MCF 10A (cell line): ENCODE measurements at regions not wholly inside any gene's neighbourhood (a gene's known extent, or its start where the extent isn't known, plus 50 kb on each side); places are given as distances from the start of the nearest gene placed in this dataset.

Experiments
- BruUV-seq: library from RNA; stranded (reverse); fragments of 400-500 nt; replicated peaks from 2 replicates; lab custom pipeline; 2021; lab: Mats Ljungman, UMichigan
- CTCF ChIA-PET: fragments of 300-600 bp; sonication (Branson Sonifier 250); formaldehyde crosslinking; extraction: SDS; loops from one replicate; lab custom pipeline; 2021; ENCODE audit warnings: antibody characterized with exemption, inconsistent platforms; lab: Yijun Ruan, JAX
- POLR2A ChIA-PET: fragments of 300-600, 350-650 bp; sonication (Branson Sonifier 250); formaldehyde crosslinking; extraction: SDS; loops from one replicate; lab custom pipeline; 2020; ENCODE audit warnings: antibody characterized with exemption, inconsistent platforms; lab: Yijun Ruan, JAX
- DNase-seq: peaks from one replicate; pipeline ENCODE4 v3.0.0-alpha.2; 2018; ENCODE audit not compliant: unreplicated experiment
- H3K27ac Mint-ChIP-seq: one replicate; pipeline ENCODE4 v1.8.0; 2022; ENCODE audit warnings: mild to moderate bottlenecking, low read depth, mixed read lengths; ENCODE audit not compliant: unreplicated experiment
- H3K27me3 Mint-ChIP-seq: one replicate; pipeline ENCODE4 v1.8.0; 2022; ENCODE audit warnings: mixed read lengths; ENCODE audit not compliant: insufficient read depth, unreplicated experiment
- H3K36me3 Mint-ChIP-seq: one replicate; pipeline ENCODE4 v1.8.0; 2022; ENCODE audit warnings: mild to moderate bottlenecking, moderate library complexity, mixed read lengths; ENCODE audit not compliant: insufficient read depth, unreplicated experiment
- H3K4me1 Mint-ChIP-seq: one replicate; pipeline ENCODE4 v1.8.0; 2022; ENCODE audit warnings: mixed read lengths; ENCODE audit not compliant: insufficient read depth, unreplicated experiment
- H3K4me3 Mint-ChIP-seq: one replicate; pipeline ENCODE4 v1.8.0; 2022; ENCODE audit warnings: mild to moderate bottlenecking, moderate library complexity, mixed read lengths; ENCODE audit not compliant: unreplicated experiment
- H3K9me3 Mint-ChIP-seq: one replicate; pipeline ENCODE4 v1.8.0; 2022; ENCODE audit warnings: mixed read lengths; ENCODE audit not compliant: unreplicated experiment
- intact Hi-C: fragments of 100-400 bp; cut with micrococcal nuclease; formaldehyde crosslinking; loops from 2 replicates; pipeline ENCODE4 v1.14.1; 2022
- TF ChIP-seq, protein P1 (sequence below): fragments of 200-600 bp; IDR thresholded peaks from one replicate; pipeline ENCODE4 v1.8.0; 2022; ENCODE audit warnings: antibody characterized with exemption, mild to moderate bottlenecking; ENCODE audit not compliant: unreplicated experiment

GRCh38 chr16:66273644-66274334 is 92.7 kb upstream of the CDH5 start:
- Mint-ChIP-seq H3K4me1 (peaks cover 30% of the 10 kb centered on the region), H3K36me3 (no peaks in the 10 kb centered on the region), H3K27ac (no peak overlapping the region), H3K4me3 (no peak overlapping the region), H3K27me3 (no peaks in the 10 kb centered on the region), H3K9me3 (no peaks in the 10 kb centered on the region)
- no TSS peak for BruUV-seq
- ChIA-PET CTCF (interaction anchor here (0.6 to 4.8 kb wide), 13 partner anchors 11 to 1999 kb away, joined by 3 to 23 read pairs (median 4); no protein-coding TSS in a partner anchor), POLR2A (no interaction called here)
- TF ChIP-seq, protein P1, sequence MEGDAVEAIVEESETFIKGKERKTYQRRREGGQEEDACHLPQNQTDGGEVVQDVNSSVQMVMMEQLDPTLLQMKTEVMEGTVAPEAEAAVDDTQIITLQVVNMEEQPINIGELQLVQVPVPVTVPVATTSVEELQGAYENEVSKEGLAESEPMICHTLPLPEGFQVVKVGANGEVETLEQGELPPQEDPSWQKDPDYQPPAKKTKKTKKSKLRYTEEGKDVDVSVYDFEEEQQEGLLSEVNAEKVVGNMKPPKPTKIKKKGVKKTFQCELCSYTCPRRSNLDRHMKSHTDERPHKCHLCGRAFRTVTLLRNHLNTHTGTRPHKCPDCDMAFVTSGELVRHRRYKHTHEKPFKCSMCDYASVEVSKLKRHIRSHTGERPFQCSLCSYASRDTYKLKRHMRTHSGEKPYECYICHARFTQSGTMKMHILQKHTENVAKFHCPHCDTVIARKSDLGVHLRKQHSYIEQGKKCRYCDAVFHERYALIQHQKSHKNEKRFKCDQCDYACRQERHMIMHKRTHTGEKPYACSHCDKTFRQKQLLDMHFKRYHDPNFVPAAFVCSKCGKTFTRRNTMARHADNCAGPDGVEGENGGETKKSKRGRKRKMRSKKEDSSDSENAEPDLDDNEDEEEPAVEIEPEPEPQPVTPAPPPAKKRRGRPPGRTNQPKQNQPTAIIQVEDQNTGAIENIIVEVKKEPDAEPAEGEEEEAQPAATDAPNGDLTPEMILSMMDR: no peak
- intact Hi-C loops: loop anchor here (2.0 to 5.0 kb wide), 2 partner anchors 71 to 1156 kb away; no protein-coding TSS in a partner anchor
- peak; percentile 43 for DNase-seq

DNA sequence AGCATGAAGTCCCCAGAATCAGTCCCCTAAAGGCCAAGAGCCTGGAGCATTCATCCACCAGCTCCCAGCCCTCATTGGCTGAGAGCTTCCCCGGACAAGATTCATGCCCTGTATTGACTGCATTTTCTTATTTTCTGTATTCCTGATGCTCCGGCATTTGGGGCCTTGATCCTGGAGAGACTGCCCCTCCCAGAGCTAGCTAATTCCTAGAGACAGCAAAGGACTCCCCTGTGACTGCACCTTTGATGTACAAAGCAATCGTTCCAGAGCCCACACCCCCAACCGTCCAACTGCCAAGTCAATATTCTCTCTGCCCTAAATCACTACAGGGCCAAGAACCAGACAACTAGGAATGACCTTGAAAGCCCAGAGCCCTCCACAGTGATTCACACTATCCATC is 93.4 kb upstream of the CDH5 start:
- CTCF ChIA-PET: interaction anchor here (0.7 to 4.8 kb wide), 9 partner anchors 11 to 520 kb away, joined by 3 to 23 read pairs (median 4); no protein-coding TSS in a partner anchor
- H3K27ac Mint-ChIP-seq: no peak overlapping the region
- POLR2A ChIA-PET: no interaction called here
- H3K4me3 Mint-ChIP-seq: no peak overlapping the region
- no TSS peak for BruUV-seq
- H3K36me3 Mint-ChIP-seq: no peaks in the 10 kb centered on the region
- no peak for DNase-seq
- no peaks in the 10 kb centered on the region for H3K9me3 Mint-ChIP-seq
- no peaks in the 10 kb centered on the region for H3K27me3 Mint-ChIP-seq
- intact Hi-C loops: loop anchor here (5.0 kb wide), 1 partner anchor 1156 kb away; no protein-coding TSS in a partner anchor
- TF ChIP-seq, protein P1: no peak
- H3K4me1 Mint-ChIP-seq: peaks cover 23% of the 10 kb centered on the region

- intact Hi-C loops: loop anchor here (5.0 kb wide), 1 partner anchor 1155 kb away; no protein-coding TSS in a partner anchor
- ChIA-PET CTCF (interaction anchor here (0.6 to 4.8 kb wide), 7 partner anchors 10 to 563 kb away, joined by 3 to 23 read pairs (median 4); no protein-coding TSS in a partner anchor), POLR2A (no interaction called here)
- DNase-seq: no peak
- no peak overlapping the region for H3K27ac Mint-ChIP-seq
- no peak overlapping the region for H3K4me3 Mint-ChIP-seq
- H3K36me3 Mint-ChIP-seq: no peaks in the 10 kb centered on the region
- TF ChIP-seq, protein P1: no peak
- H3K9me3 Mint-ChIP-seq: no peaks in the 10 kb centered on the region
- H3K4me1 Mint-ChIP-seq: peaks cover 20% of the 10 kb centered on the region
- no peaks in the 10 kb centered on the region for H3K27me3 Mint-ChIP-seq
- no TSS peak for BruUV-seq
These were observed 94.0 kb upstream of the CDH5 start for GRCh38 chr16:66272461-66272860.
